CD4-positive, alpha-beta T cell treated with Interleukin-15 for 1 hour (primary cell): ENCODE measurements at regions not wholly inside any gene's neighbourhood (a gene's known extent, or its start where the extent isn't known, plus 50 kb on each side); places are given as distances from the start of the nearest gene placed in this dataset.
"Not testable (repeated sequence)": the region's sequence is repeated elsewhere in the genome, so short reads cannot be mapped to it uniquely, and the experiment has no call there.

ENCODE experiments used
- DNase-seq: peaks from one replicate; pipeline ENCODE4 v3.0.0-alpha.2; 2020

- no peak for DNase-seq
Observed at GRCh38 chr14:44453433-44454171, 53.5 kb downstream of the FSCB start.

- not testable (repeated sequence) for DNase-seq
Observed at GRCh38 chr14:44450232-44450631, 56.9 kb downstream of the FSCB start.

DNA sequence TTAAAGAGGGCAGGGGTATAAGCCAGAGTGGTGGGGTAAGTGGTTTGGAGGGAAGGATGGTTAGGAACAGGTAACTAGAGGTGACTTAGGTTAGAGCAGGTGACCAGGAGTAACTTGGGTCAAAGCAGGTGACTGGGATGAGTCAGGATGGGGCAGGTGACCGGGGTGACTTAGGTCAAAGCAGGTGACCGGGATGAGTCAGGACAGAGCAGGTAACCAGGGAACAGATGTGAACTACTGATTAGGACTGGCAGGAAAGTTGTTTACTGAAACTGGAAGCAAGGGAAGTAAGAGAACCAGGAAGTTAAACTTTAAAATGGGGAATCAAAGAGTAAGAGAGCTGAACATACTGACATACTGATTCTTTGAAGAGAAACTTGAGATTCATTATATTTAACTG lies 57.4 kb downstream of the FSCB start:
- DNase-seq: no peak

- DNase-seq: no peak
Observed at GRCh38 chr14:44448951-44449358, 58.1 kb downstream of the FSCB start.

DNA sequence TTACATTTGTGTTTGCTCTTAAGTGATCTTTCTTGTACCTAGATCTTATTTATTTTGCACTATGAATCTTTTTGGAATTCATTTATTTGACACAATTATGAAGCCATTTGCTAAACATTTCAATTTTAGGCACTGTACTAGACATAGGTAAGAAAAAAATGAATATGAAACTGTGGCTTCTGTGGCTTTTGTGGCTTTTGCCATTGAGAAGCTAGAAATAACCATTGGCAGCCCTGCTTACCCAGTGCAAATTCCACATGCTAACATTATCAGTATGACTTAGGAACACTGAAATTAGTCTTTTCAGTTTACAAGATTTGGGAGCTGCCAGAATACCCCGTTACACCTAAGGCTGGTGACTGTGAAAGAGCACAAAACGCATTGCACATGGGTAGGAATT lies 60.1 kb downstream of the FSCB start:
- no peak for DNase-seq

- no peak for DNase-seq
Observed at GRCh38 chr14:44444454-44444853, 62.6 kb downstream of the FSCB start.

DNA sequence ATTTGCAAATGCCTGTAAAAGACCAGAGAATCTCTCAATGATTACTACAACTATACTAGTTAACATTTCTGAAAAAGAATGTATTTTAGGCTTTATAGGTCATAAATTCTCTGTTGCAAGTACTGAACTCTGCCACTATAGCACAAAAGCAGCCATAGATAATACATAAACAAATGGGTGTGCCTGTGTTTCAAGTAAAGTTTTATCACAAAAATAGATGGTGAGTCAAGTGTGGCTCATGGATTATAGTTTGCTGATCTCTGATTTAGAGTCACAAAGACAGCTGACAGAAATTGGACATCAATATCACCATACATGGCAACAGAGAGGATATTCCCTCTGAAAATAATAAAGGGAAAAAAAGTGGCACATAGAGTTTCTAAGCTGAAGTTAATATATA lies 68.1 kb downstream of the FSCB start:
- no peak for DNase-seq

GRCh38 chr14:44438221-44438620 lies 68.9 kb downstream of the FSCB start:
- no peak for DNase-seq

DNA sequence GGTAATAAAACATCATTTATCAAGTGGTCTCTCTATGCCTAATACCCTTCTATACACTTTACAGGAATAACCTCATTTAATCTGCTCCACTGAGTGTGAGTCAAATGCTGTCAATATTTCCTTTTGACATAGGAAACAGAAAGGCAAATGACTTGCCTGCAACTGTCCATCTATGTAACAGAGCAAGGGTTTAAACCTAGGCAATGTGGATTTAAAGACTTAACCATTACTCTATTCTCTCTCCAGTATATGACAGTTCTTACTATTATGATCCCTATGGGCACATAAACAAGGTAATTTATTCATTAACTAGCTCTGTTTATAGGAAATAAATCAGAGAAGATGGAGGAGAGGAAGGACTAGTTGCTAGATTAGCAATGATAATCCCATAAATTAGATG lies 70.6 kb downstream of the FSCB start:
- DNase-seq: no peak

GRCh38 chr14:44428231-44428945 lies 78.7 kb downstream of the FSCB start:
- no peak for DNase-seq

DNA sequence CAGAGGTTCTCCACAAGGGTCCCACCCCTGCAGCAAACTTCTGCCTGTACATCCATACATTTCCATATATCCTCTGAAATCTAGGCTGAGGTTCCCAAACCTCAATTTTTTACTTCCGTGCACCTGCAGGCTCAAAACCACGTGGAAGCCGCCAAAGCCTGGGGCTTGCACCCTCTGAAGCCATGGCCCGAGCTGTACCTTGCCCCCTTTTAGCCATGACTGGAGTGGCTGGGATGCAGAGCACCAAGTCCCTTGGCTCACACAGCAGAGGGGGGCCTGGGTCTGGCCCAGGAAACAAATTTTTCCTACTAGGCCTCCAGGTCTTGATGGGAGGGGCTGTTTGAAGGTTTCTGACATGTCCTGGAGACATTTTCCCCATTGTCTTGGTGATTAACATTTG lies 84.4 kb downstream of the FSCB start:
- no peak for DNase-seq

DNA sequence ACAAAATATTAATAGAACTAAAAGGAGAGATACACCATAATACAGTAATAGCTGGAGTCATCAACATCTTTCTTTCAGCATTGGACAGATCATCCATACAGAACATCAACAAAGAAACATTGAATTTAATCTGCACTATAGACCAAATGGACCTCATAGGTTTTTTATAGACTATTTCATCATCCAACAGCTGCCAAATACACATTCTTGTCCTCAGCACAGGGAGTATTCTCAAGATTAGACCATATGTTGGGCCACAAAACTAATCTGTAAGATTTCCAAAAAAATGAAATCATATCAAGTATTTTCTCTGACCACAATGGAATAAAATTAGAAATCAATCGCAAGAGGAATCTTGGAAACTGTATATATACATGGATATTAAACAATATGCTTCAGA lies 86.9 kb downstream of the FSCB start:
- DNase-seq: no peak

GRCh38 chr14:44418856-44419255 lies 88.2 kb downstream of the FSCB start:
- no peak for DNase-seq

DNA sequence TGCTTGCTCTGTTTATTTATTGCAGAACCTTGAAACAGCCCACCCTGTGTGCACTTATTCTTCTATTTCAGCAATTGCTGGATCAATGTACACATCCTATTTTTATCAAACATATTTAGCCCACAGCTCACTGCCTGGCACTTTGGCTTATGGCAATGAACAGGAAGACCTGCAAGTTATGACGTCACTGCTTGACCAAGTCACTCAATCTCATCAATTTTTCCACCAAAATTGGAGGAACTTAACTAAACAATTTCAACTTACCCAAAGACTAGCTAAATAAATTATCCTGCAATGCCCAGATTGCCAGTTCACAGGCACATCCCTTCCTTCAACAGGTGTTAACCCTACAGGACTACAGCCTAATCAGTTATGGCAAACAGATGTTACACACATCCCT lies 89.3 kb downstream of the FSCB start:
- no peak for DNase-seq

GRCh38 chr14:44414646-44415045 lies 92.4 kb downstream of the FSCB start:
- no peak for DNase-seq

GRCh38 chr14:44412858-44413569 lies 94.1 kb downstream of the FSCB start:
- no peak for DNase-seq

DNA sequence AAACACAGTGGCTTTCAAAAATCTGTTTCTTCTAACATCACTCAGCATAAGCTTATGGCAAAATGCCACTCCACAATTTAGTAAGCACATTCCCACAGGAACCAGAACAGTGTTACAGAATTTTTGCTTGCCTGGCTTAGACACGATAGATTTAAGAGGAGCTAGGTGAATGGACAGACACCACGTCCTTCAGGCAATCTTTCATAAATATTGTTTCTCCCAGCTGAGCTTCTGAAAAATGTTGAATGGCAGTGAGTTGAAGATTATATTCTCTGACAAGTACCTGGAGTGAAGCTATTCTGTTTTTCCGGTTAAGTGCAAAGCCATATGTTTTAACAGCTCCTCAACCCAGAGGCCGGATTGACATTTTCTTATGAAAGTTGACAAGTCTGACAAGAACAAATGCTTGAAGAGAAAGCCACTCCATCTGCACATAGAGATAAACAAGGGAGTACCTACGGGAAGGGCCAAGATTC lies 102.0 kb downstream of the FSCB start:
- DNase-seq: no peak

GRCh38 chr14:44404599-44404998 lies 102.5 kb downstream of the FSCB start:
- DNase-seq: no peak

- no peak for DNase-seq
Observed at GRCh38 chr14:44404036-44404435, 103.0 kb downstream of the FSCB start.

DNA sequence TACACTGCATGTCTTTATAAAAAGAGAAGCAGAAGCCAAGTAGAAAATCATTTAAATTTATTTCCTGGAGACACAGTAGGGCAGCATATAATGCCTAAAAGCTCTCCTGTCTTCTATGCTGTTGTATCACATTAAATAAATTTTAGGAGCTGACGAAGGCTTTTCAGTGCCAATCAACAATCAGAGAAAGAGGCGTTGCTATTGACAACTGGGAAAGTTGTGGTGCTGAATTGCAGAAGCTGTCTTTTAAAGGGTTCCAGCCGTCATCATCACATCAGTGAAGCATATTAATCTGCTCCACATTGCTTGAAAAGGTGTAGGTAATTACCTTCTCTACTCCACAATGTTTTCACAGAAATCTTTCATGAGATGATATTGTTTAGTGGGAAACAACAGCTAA lies 103.9 kb downstream of the FSCB start:
- no peak for DNase-seq

DNA sequence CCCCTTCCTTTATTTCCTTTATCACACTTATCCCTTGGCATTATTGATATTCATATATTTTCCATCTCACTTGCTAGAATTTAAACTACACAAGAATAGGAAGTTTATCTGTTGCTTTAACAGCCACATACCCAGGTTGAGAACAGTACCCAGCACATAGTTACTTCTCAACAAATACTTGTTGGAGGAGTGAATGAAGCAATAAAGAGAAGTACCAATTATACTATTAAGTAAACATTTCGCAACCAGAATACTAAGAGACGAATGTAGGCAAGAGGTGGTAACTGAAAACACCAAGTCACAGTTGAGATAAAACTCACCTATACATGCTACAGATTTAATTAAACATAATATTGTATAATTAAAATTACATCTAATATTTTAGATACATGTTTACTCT lies 110.9 kb downstream of the FSCB start:
- no peak for DNase-seq

- no peak for DNase-seq
Observed at GRCh38 chr14:44392984-44393383, 114.1 kb downstream of the FSCB start.

- no peak for DNase-seq
Observed at GRCh38 chr14:44388306-44388705, 118.8 kb downstream of the FSCB start.

- DNase-seq: no peak
Observed at GRCh38 chr14:44385906-44386305, 121.2 kb downstream of the FSCB start.
